Ovary (tissue), 7 donors: ENCODE measurements at regions not wholly inside any gene's neighbourhood (a gene's known extent, or its start where the extent isn't known, plus 50 kb on each side); places are given as distances from the start of the nearest gene placed in this dataset.

ENCODE experiments used
- DNase-seq, 5 donors: peaks; one replicate each; pipeline ENCODE4 v3.0.0-alpha.2; 2019 to 2020
- H3K27ac ChIP-seq, 2 donors: fragments of 200-600 bp; one replicate each; pipeline versions ENCODE4 v1.5.1 to v1.8.0; 2019 to 2022
- H3K27me3 ChIP-seq: fragments of 200-600 bp; one replicate; pipeline ENCODE4 v1.8.0; 2022
- H3K36me3 ChIP-seq: fragments of 200-600 bp; sonication (generic); one replicate; pipeline ENCODE4 v1.5.1; 2019
- H3K4me1 ChIP-seq: one replicate; pipeline ENCODE4 v1.8.1; 2013; ENCODE audit warnings: mild to moderate bottlenecking, moderate library complexity; ENCODE audit not compliant: insufficient read depth
- H3K4me3 ChIP-seq: fragments of 200-600 bp; sonication (generic); one replicate; pipeline ENCODE4 v1.5.1; 2017
- H3K9me3 ChIP-seq, 2 donors: fragments of 200-600 bp in 1 of 2; sonication (generic) in 1 of 2; one replicate each; pipeline versions ENCODE4 v1.5.1 to v1.8.1; 2013 to 2019; ENCODE audit warnings: mild to moderate bottlenecking in 1 of 2, moderate library complexity in 1 of 2
- EP300 ChIP-seq: sonication (generic); formaldehyde crosslinking; IDR thresholded peaks from one replicate; pipeline ENCODE4 v1.6.1; 2017; ENCODE audit warnings: antibody characterized with exemption
- POLR2A ChIP-seq: fragments of 450-650 bp; IDR thresholded peaks from one replicate; pipeline ENCODE4 v1.6.1; 2017; ENCODE audit warnings: antibody characterized with exemption, mild to moderate bottlenecking, moderate library complexity
- WGBS, 3 donors: extraction: QIAGEN DNeasy Blood & Tissue Kit in 1 of 3; methylation state at CpG; one replicate each; pipeline versions ENCODE4 v1.1.5 to v1.1.7; 2013 to 2017; 5-methylcytosine and 5-hydroxymethylcytosine counted together
- intact Hi-C, 4 donors: fragments of 100-400 bp; cut with DNase I; formaldehyde crosslinking; loops; one replicate each; pipeline versions ENCODE4 v1.11.0 to v1.15.1; 2022 to 2023
- TF ChIP-seq, protein P1 (sequence below), 3 donors: fragments of 450-650 bp in 2 of 3; fragments of 200-600 bp in 1 of 3; IDR thresholded peaks; one replicate each; pipeline versions ENCODE4 v1.5.1 to v1.8.0; 2016 to 2022; ENCODE audit warnings: antibody characterized with exemption in 3 of 3, mild to moderate bottlenecking in 1 of 3
- donor health status: DM: no; HTN: no; CAD: no; lungs with moderate emphysema.
- donor health status: DM: no; HTN: no; CAD: no.
- donor health status: Bipolar disorder and iron deficiency.
- donor health status: DM: no; HTN: no; CAD: no.
- donor health status: DM: yes; HTN: yes; CAD: no.

DNA sequence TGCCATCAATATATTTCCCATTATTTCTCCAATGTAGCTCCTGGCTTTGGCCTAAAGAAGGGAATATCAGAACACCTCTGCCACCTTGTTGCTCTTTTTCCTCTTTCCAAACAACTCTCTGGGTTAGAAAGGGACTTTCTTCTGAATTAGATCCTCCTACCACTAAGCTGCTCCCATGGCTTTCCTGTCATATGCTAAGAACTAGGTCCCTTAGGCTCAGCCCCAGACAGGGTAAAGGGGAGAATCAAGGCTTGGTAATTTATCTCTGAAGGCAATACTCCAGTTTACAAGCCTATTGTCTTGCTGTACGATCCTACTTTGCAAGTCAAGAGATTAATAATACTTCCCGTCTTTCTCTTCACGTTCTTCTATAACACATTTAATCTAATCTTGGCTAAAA, 373.2 kb upstream of the DAB1 start:
- H3K4me3 ChIP-seq = no peak overlapping the region
- H3K9me3 ChIP-seq = no peaks in the 10 kb centered on the region
- 36 to 66% (median 64%) methylated on average over 3 of the region's 3 CpGs for WGBS, 3 donors
- intact Hi-C loops = no loop called here
- no peaks in the 10 kb centered on the region for H3K36me3 ChIP-seq
- no peak for DNase-seq
- no peaks in the 10 kb centered on the region for H3K27me3 ChIP-seq
- no peak for TF ChIP-seq EP300
- TF ChIP-seq, protein P1, sequence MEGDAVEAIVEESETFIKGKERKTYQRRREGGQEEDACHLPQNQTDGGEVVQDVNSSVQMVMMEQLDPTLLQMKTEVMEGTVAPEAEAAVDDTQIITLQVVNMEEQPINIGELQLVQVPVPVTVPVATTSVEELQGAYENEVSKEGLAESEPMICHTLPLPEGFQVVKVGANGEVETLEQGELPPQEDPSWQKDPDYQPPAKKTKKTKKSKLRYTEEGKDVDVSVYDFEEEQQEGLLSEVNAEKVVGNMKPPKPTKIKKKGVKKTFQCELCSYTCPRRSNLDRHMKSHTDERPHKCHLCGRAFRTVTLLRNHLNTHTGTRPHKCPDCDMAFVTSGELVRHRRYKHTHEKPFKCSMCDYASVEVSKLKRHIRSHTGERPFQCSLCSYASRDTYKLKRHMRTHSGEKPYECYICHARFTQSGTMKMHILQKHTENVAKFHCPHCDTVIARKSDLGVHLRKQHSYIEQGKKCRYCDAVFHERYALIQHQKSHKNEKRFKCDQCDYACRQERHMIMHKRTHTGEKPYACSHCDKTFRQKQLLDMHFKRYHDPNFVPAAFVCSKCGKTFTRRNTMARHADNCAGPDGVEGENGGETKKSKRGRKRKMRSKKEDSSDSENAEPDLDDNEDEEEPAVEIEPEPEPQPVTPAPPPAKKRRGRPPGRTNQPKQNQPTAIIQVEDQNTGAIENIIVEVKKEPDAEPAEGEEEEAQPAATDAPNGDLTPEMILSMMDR (IDR thresholded peaks at IDR 0.05) = no peak
- TF ChIP-seq POLR2A = no peak
- H3K27ac ChIP-seq = no peak overlapping the region
- H3K4me1 ChIP-seq = no peaks in the 10 kb centered on the region

DNA sequence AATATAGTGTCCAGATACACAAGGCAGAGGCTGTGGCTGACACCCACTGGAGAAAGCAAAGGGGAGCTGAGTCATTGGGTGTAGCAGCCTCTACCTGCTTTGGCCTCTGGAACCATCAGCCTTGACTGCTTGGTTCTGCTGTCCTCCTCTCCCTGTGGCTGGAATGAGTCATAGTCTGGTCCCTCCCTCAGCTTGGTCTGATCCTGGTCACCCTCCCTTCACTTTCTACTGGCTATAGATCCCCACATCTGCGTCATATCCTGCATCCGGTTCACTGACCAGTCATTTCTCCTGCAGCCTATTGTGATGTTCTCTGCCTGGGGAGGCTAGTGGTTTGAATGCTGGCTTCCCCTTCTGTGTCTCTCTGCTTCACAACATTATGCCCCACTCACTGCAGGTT, 372.8 kb upstream of the DAB1 start:
- 79 to 82% (median 82%) methylated on average over 2 of the region's 2 CpGs for WGBS, 3 donors

GRCh38 chr1:57795886-57796285, 372.0 kb upstream of the DAB1 start:
- WGBS, 3 donors = 77 to 86% (median 83%) methylated on average over 5 of the region's 5 CpGs
- Histone ChIP-seq H3K27ac (no peak overlapping the region), H3K9me3 (no peaks in the 10 kb centered on the region), H3K4me3 (no peak overlapping the region), H3K4me1 (no peaks in the 10 kb centered on the region), H3K27me3 (no peaks in the 10 kb centered on the region), H3K36me3 (no peaks in the 10 kb centered on the region)
- DNase-seq = no peak
- intact Hi-C loops = no loop called here
- TF ChIP-seq POLR2A (no peak), EP300 (no peak)
- TF ChIP-seq, protein P1 (IDR thresholded peaks at IDR 0.05) = no peak

More for the DNA sequence above, 372.8 kb upstream of the DAB1 start:
- Histone ChIP-seq H3K9me3 (no peaks in the 10 kb centered on the region), H3K27me3 (no peaks in the 10 kb centered on the region), H3K36me3 (no peaks in the 10 kb centered on the region), H3K27ac (no peak overlapping the region), H3K4me3 (no peak overlapping the region), H3K4me1 (no peaks in the 10 kb centered on the region)
- TF ChIP-seq, protein P1 (IDR thresholded peaks at IDR 0.05) = no peak
- TF ChIP-seq POLR2A = no peak
- no peak for TF ChIP-seq EP300
- DNase-seq = no peak
- intact Hi-C loops = no loop called here

DNA sequence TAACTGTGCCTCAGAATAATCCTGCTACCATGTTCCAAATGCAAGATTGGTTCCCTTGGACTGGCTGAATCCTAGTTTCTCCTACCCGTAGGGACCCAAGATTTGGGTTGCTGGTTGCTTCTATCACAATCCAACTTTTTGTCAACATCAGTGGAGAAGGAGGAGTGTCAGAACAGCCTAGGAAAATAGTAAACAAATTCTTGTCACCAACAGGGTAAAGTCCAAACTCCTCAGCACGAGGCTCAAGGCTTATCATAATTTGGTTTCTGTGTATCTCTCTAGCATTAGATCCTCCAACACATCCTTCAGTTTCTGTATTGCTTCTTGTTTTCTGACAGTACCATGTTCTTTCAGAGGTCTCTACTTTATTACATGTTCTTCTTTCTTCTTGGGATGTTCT, 370.2 kb upstream of the DAB1 start:
- H3K9me3 ChIP-seq = no peaks in the 10 kb centered on the region
- no peaks in the 10 kb centered on the region for H3K4me1 ChIP-seq
- no peak for DNase-seq
- intact Hi-C loops = no loop called here
- H3K36me3 ChIP-seq = no peaks in the 10 kb centered on the region
- 51 to 76% (median 55%) methylated on average over 2 of the region's 2 CpGs for WGBS, 3 donors
- no peaks in the 10 kb centered on the region for H3K27me3 ChIP-seq
- no peak overlapping the region for H3K4me3 ChIP-seq
- no peak overlapping the region for H3K27ac ChIP-seq
- TF ChIP-seq POLR2A = no peak
- TF ChIP-seq, protein P1 (IDR thresholded peaks at IDR 0.05) = no peak
- no peak for TF ChIP-seq EP300

GRCh38 chr1:57791497-57791896, 367.6 kb upstream of the DAB1 start:
- Histone ChIP-seq H3K36me3 (no peaks in the 10 kb centered on the region), H3K4me1 (no peaks in the 10 kb centered on the region), H3K27ac (no peak overlapping the region), H3K27me3 (no peaks in the 10 kb centered on the region), H3K9me3 (no peaks in the 10 kb centered on the region), H3K4me3 (no peak overlapping the region)
- no peak for TF ChIP-seq POLR2A
- TF ChIP-seq, protein P1 (IDR thresholded peaks at IDR 0.05) = no peak
- no peak for TF ChIP-seq EP300
- intact Hi-C loops = no loop called here
- no peak for DNase-seq
- 74 to 79% (median 74%) methylated on average over 3 of the region's 3 CpGs for WGBS, 3 donors
